Kasumi-1 (cell line): ENCODE measurements at regions not wholly inside any gene's neighbourhood (a gene's known extent, or its start where the extent isn't known, plus 50 kb on each side); places are given as distances from the start of the nearest gene placed in this dataset.
"Not testable (repeated sequence)": the region's sequence is repeated elsewhere in the genome, so short reads cannot be mapped to it uniquely, and the experiment has no call there.

Experiments used
- DNase-seq, 2 experiments: peaks; one replicate each; lab custom pipeline; 2025; lab: John Stamatoyannopoulos, UW

- DNase-seq, result no peak
Observed at GRCh38 chr4:84224522-84224921, 274.6 kb downstream of the NKX6-1 start.

DNA sequence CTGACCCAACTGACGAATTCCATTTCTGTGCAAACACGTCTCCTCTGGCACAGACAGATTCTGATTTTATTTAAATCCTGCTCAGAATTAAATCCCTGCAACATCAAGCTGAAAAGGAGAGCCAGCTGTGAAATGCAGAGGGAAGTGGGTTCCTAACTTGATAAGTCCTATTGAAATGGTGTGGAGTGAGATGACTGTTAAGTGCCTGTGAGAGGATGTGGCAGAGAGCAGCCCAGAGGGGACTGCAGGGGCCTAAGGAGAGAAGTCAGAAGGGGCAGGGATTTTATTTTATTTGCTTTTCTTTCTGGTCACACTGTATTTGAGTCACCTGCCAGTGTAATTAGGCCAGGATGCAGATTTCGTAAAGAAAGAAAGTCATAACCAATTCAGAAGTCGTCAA lies 277.4 kb downstream of the NKX6-1 start:
- no peak for DNase-seq

GRCh38 chr4:84220990-84221389 lies 278.1 kb downstream of the NKX6-1 start:
- DNase-seq, result no peak

DNA sequence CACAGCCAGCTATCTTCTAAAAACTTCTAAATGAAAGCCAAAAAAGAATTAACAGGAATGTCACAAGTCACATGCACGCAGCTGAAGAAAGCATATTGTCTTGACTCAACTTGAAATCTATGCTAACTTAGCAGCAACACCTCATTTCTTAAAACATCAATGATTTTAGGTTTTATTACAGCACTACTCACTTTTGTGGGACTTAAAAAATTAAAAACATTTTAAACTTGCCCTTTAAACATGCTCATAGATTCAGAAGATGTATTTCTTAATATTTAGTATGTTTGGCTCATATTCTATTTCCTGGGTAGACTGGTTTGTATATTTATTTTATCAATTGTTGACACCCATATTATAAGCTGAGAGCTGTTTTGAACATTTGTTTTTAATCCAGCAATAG lies 279.4 kb downstream of the NKX6-1 start:
- no peak for DNase-seq

DNA sequence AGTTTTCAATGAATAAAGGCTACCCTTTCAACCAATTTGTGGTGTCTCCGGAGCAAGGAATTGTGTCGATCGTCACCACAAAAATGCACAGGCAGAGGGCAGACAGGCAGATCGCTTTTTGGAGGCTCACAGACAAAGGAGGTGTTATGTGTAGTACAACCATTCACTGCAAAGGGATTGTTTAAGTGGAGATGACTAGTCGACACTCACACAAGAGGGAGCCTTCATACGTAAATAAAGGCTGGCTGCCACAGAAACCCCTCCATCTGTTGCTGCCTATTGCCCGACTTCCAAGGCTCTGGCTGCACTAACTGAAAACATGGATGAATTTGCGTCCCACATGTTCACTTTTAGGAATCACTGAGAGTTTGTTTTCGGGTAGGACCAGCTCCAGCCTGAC lies 281.1 kb downstream of the NKX6-1 start:
- no peak for DNase-seq

DNA sequence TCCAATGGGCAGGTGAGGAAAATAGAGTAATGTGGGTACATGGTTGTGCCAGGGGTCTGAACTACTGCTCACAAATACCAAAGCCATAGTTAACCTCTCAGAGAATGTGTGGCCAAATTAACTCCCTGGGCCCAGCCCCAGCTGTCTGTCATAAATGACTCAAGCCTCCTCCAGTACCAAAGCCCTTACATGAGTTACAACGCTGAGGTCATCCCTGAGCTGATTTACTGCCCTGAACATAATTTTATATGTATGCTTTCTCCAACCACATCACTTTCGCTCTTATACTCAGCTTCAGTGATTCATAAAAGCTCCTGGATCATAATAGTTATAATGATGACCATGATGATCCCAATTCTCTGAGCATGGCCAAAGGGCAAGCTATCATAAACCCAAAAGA lies 283.9 kb downstream of the NKX6-1 start:
- DNase-seq, result no peak

DNA sequence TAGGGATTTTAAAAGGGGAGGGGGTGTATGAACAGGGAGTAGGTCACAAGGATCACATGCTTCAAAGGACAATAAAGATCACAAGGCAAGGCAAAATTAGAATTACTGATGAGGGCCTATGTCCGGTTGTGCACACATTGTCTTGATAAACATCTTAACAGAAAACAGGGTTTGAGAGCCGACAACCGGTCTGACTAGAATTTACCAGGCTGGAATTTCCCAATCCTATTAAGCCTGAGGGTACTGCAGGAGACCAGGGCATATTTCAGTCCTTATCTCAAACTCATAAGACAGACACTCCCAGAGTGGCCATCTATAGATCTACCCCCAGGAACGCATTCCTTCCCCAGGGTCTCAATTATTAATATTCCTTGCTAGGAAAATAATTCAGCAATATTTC lies 292.9 kb downstream of the NKX6-1 start:
- DNase-seq, result not testable (repeated sequence)

GRCh38 chr4:84189144-84189543 lies 309.9 kb downstream of the NKX6-1 start:
- DNase-seq, result no peak

DNA sequence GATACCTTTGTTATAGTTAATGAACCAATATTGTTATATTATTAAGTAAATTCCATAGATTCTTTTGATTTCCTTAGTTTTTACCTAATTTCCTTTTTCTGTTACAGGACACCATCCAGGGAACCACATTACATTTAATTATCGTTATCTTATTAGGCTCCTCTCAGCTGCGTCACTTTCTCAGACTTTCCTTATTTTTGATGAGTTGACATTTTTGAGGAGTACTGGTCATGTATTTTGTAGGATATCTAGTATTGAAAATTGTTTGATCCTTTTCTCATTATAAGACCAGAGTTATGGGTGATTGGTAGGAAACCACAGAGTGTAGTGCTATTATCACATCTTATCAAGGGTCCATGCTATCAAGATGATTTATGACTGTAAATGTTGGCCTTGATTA lies 319.7 kb downstream of the NKX6-1 start:
- DNase-seq, result no peak

- no peak for DNase-seq
Observed at GRCh38 chr4:84177831-84178542, 321.1 kb downstream of the NKX6-1 start.

- DNase-seq, result no peak
Observed at GRCh38 chr4:84176016-84176415, 323.1 kb downstream of the NKX6-1 start.

- DNase-seq, result no peak
Observed at GRCh38 chr4:84171871-84172270, 327.2 kb downstream of the NKX6-1 start.

DNA sequence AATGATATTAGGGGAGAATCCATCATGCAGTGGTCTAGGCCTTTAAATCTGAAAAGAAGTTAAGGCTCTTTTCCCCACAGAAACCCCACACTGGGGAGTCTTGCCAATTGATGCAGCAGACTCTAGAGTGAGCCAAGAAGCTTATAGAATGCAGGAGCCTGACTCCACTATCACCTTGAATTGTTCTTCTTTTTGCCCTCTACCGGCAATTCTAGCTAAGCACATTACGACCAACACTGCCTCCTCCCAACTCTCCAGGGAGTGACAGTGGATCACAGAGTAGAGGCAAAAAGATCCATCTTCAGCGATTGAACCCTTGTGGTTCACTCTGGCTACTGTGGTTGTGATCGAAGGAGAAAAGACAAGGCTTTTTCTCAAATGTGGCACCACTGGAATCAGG lies 331.5 kb downstream of the NKX6-1 start:
- no peak for DNase-seq

DNA sequence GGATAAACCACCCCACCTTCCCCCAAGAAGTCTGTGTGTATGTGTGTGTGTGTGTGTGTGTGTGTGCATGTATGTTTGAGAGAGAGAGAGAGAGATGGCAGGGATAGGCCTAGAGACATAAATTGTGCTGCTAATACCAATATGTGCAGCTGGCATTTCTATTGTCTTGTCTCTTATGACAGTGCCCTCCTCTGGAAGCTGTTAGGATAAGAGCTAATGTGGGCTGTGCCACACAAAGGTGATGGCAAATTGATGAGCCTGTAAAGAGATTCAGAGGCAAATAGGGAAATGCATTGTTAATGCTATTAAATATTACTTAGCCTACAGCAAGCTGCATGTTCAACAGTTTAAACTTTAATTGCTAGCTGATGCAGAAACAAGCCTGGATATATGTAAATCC lies 332.0 kb downstream of the NKX6-1 start:
- DNase-seq, result no peak

DNA sequence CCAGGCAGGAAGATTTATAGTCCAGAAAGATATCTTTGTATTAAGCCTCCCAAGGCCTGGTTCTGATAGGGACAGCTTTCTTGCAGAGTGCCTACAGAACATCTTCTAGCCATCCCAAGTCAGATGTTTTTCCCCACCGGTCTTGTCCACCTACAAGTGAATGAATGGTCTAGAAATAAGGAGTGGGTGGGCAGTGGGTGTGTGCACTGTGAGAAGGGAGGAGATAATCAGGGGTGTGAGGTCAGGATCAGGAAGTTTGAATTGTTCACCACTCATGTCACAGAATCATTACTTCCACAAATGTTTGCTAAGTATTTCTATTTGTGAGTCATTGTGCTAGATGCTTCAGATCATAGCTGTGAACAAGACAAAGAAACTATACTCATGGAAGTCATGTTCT lies 332.6 kb downstream of the NKX6-1 start:
- no peak for DNase-seq

- no peak for DNase-seq
Observed at GRCh38 chr4:84164201-84164600, 334.9 kb downstream of the NKX6-1 start.

DNA sequence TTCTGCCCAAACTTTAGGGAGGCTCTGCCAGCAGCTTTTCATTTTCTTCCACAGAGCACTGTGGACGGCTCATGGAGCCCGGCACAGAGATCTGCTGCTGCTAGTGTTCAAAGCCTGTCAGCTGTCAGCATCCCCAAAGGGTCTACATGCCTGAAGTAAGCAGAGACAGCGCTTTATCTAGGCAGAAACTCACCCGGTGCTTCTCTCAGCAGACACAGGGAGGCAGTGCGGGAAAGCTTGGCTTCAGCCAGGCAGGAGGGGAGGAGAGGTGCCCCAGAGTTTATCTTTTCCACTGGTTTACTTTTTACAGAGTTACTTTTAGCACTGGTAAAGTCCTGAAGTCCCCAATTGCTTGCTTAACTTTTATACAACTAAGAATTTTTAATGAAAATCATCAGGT lies 339.3 kb downstream of the NKX6-1 start:
- DNase-seq, result peak in 1 of 2 experiments; percentile 23

- DNase-seq, result no peak
Observed at GRCh38 chr4:84158670-84159069, 340.4 kb downstream of the NKX6-1 start.

- no peak for DNase-seq
Observed at GRCh38 chr4:84151574-84151973, 347.5 kb downstream of the NKX6-1 start.

DNA sequence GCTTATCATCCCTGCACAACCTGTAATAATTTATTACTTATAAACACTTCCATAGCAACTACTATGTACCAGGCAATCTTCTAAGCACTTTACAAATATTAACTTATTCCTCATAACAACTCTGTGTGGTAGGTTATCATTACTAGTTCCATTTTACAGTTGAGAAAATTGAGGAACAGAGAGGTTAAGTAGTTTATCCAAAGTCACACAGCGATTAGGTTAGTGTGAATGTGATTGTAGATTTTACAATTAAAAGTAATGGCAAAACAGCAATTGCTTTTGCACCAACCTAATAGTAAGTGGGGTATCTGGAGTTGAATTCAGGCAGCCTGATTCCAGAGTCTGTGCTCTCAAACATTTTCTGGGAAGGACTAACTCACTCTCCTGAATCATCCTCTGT lies 348.9 kb downstream of the NKX6-1 start:
- DNase-seq, result no peak

DNA sequence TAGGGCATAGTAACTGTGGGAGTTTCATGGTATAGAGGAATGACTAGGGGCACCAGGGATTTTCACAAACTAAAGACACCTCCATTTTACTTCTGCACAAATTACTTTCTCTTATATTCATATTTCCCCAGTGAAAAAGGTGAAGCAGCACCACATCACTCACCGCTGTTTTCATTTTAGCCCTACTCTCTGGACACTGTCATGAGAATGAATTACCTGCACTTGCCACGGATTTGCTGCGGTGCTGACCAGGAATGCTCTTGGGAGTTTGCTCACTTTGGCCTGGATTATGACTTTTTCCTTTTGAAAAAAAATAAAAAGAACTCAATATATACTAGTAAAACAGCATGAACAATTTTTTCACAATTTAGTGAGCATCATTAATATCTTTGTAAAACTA lies 351.3 kb downstream of the NKX6-1 start:
- DNase-seq, result no peak

DNA sequence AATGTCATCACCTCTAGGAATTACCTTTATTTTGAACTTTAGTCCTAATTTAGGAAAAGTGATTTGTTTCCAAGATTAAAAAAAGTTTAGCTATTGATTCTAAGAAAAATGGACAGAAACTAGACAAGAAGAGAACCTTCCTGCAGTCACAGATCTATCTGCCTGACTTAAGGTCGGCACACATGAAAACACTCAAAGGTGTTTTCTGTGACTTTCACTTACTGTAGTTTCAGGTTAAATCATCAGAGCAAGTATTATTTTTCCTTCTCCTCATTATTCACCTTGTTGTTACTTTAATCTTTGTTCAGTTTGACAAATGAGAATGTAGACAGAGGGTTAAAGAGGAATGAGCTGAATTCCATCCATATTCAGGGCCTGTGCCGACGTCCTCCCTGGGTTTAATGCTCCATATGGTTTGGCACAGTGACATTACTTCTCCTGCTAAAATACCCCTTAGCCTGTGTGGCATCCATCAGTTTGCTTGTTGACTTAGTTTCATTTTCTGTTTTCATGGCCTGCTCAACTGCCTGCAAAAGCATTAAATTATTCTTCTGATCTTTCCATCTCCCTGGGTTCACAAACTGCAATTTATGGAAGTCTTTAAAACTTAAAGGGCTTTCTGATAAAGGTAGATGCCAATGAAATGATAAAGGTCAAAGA lies 352.7 kb downstream of the NKX6-1 start:
- DNase-seq, result no peak

- DNase-seq, result no peak
Observed at GRCh38 chr4:84145176-84145575, 353.9 kb downstream of the NKX6-1 start.

DNA sequence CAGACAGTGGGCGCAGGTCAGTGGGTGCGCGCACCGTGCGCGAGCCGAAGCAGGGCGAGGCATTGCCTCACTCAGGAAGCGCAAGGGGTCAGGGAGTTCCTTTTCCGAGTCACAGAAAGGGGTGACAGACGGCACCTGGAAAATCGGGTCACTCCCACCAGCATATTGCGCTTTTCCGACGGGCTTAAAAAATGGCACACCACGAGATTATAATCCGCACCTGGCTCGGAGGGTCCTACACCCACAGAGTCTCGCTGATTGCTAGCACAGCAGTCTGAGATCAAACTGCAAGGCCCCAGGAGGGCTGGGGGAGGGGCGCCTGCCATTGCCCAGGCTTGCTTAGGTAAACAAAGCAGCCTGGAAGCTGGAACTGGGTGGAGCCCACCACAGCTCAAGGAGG lies 372.2 kb downstream of the NKX6-1 start:
- DNase-seq, result not testable (repeated sequence)
